HG02973 (cell line): ENCODE measurements at regions not wholly inside any gene's neighbourhood (a gene's known extent, or its start where the extent isn't known, plus 50 kb on each side); places are given as distances from the start of the nearest gene placed in this dataset.
"Not testable (repeated sequence)": the region's sequence is repeated elsewhere in the genome, so short reads cannot be mapped to it uniquely, and the experiment has no call there.

ENCODE experiments used
- ATAC-seq: cut with Tn5 transposase; IDR thresholded peaks from one replicate; pipeline ENCODE4 v1.9.1; 2021; ENCODE audit warnings: moderate library complexity; ENCODE audit not compliant: unreplicated experiment

DNA sequence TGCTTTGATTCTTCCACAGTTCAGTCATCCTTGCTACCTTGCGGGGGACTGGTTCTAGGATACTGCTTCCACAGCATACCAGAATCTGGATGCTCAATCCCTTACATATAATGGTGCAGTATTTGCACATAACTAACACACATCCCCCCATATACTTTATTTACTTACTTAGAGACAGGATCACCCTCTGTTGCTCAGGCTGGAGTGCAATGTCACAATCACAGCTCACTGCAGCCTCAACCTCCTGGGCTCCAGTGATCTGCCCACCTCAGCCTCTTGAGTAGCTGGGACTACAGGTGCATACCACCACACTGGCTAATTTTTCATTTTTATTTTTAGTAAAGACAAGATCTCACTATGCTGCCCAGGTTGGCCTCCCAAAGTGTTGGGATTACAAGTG, 112.2 kb downstream of the GOSR1 start:
- ATAC-seq, result no peak

DNA sequence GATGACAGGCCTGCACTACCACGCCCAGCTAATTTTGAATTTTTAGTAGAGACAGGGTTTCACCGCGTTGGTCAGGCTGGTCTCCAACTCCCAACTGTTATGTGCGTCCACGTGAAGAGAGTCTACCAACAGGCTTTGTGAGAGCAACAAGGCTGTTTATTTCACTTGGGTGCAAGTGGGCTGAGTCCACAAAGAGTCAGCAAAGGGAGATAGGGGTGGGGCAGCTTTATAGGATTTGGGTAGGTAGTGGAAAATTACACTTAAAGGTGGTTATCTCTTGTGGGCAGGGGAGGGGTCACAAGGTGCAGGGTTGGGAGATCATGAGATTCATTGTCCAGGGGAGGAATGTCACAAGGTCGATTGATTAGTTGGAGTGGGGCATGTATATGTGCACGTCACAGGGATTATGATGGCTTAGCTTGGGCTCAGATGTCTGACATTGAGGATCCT, 111.6 kb downstream of the GOSR1 start:
- no peak for ATAC-seq

DNA sequence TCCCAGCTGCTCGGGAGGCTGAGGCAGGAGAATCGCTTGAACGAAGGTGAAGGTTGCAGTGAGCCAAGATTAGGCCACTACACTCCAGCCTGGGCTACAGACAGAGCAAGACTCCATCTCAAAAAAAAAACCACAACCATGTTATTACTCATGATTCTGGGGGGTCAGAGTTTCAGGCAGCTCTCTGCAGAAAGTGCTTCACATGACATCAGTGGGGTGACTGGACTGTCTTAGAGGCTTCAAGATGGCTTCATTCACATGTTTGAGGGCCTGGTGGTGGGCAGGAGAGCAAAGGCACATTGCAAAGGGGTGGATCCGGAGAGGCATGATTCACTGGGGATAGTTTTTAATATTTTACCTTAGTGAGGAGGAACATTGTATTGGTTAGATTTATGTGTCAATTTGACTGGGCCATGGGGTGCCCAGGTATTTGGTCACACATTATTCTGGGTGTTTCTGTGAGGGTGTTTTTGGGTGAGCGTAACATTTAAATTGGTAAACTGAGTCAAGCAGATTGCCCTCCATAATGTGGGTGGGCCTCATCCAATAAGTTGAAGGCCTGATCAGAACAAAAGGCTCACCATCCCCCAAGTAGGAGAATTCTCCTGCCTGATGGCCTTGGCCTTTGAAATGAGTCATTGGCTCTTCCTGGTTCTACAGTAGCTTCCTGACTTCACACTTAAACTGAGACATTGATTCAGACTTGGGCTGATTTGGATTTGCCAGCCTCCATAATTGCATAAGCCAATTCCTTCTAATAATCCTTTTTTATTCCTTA, 109.8 kb downstream of the GOSR1 start:
- no peak for ATAC-seq

DNA sequence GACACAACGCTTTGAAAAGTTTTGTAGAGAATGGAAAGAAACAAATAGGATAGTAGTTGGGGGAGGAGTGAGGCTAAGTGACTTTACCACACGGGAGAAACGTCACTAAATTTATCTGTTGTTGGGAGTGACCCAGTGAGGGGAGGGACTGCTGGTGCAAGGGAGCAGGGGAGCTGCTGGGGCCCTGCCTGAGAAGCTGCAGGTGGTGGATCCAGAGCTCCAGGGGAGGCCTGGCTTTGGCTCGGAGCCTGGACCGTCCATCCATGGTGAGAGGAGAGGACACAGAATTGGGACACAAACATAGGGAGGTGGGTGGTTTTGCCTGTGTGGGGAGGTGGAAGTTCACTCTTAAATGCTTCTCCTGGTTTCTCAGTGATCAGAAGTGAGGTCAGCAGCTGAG, 107.6 kb downstream of the GOSR1 start:
- no peak for ATAC-seq

DNA sequence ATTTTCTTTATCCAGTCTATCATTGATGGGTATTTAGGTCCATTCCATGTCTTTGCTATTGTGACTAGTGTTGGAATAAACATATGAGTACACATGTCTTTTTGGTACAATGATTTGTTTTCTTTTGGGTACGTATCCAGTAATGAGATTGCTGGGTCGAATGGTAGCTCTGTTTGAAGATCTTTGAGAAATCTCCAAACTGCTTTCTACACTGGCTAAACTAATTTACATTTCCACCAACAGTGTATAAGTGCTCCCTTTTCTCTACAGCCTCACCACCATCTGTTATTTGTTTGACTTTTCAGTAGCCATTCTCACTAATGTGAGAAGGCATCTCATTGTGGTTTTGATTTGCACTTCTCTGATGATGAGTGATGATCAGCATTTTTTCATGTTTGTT, 103.7 kb downstream of the GOSR1 start:
- no peak for ATAC-seq

DNA sequence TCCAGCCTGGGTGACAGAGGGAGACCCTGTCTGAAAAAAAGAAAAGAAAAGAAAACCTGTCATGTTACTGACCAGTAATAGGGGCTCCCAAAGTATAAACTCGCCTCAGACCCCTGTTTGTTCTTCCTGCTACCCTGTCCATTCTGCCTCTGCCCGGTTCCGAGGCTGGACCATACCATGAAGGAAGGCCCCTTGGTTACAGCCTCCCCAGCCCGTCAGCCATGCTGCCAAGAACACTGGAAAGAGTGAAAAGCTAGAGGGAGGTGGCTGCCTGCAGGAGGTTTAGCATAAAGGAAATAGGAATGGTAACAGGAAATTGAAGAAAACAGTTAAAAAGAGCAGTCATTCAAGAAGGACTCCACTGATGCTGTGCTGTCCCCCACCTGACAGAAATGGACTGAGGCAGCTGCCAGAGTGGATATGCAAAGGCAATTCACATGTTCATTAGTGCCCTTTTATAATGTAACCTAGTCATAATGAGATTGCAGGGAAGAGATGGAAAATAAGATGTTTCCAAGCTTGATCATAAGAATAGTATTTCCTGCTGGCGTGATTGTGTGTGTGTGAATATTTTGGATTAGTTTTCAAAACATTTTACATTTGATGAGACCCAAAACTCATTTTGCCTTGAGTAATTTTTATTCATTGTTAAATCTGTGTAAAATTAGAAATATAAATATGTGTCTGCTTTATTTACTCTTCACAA, 102.6 kb downstream of the GOSR1 start:
- ATAC-seq, result no peak

DNA sequence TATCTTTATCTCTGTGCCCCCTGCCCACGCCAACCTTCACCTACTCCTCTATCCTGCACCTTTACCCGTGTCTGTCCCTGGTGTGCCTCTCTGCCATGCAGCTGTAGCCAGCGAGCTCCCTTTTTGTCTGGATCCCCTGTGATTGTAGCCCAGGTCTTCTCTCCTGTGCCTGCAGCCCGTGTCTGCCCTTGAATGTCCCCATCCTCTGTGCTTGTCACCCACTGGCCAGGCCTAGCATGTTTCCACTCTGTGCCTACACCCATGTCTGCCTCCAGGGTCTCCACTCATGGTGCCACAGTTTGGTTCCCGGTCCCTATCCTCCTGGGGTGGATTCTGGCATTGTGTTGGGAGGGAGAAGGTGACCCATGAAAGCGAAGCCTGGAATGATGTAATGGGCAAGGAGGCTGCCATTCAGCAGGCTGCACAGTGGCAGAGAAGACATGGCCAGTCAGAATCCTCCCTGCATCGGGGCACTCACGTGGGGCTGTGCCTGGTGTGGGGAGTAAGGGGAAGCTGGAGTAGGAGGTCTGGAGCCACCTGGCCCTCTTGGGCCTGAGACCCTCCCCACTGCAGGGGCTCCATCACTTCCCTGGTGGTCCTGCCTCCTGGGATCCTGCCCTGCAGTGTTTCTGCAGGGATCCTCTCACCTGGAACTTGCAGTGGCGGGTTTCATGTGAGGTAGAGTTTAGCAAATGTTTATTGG, 101.0 kb downstream of the GOSR1 start:
- ATAC-seq, result not testable (repeated sequence)
